GM10266 (cell line): ENCODE measurements at regions not wholly inside any gene's neighbourhood (a gene's known extent, or its start where the extent isn't known, plus 50 kb on each side); places are given as distances from the start of the nearest gene placed in this dataset.

ENCODE experiments used
- DNase-seq: peaks from one replicate; pipeline ENCODE4 v3.0.0; 2012; ENCODE audit errors: extremely low spot score
- CTCF ChIP-seq: IDR thresholded peaks from 2 replicates; pipeline ENCODE4 v1.5.1; 2012; ENCODE audit warnings: mild to moderate bottlenecking, low read depth; ENCODE audit not compliant: control insufficient read depth, insufficient read depth; ENCODE audit errors: missing control alignments

GRCh38 chr22:48394787-48395186 is 1432.9 kb downstream of the BRD1 start:
- TF ChIP-seq CTCF, result no peak
- no peak for DNase-seq

GRCh38 chr22:48393885-48394284 is 1433.8 kb downstream of the BRD1 start:
- no peak for DNase-seq
- TF ChIP-seq CTCF, result no peak

GRCh38 chr22:48393041-48393370 is 1434.7 kb downstream of the BRD1 start:
- DNase-seq, result no peak
- TF ChIP-seq CTCF, result no peak

- TF ChIP-seq CTCF, result no peak
Measured at GRCh38 chr22:48391820-48392219, 1435.9 kb downstream of the BRD1 start.

GRCh38 chr22:48391171-48391711 is 1436.4 kb downstream of the BRD1 start:
- DNase-seq, result no peak
- no peak for TF ChIP-seq CTCF

More at GRCh38 chr22:48391820-48392219, 1435.9 kb downstream of the BRD1 start:
- no peak for DNase-seq

GRCh38 chr22:48389916-48390315 is 1437.8 kb downstream of the BRD1 start:
- TF ChIP-seq CTCF, result no peak
- DNase-seq, result no peak

- no peak for DNase-seq
- no peak for TF ChIP-seq CTCF
Measured at GRCh38 chr22:48382197-48382596, 1445.5 kb downstream of the BRD1 start.
